ENCODE measurements at regions not wholly inside any gene's neighbourhood (a gene's known extent, or its start where the extent isn't known, plus 50 kb on each side); places are given as distances from the start of the nearest gene placed in this dataset.

- no peak for TF ChIP-seq STAT1 (IDR thresholded peaks at IDR 0.05; ENCODE audit: unreplicated experiment)
- TF ChIP-seq POLR2AphosphoS5 (IDR thresholded peaks at IDR 0.05; ENCODE audit: low read depth) = no peak
- TF ChIP-seq, protein P1, sequence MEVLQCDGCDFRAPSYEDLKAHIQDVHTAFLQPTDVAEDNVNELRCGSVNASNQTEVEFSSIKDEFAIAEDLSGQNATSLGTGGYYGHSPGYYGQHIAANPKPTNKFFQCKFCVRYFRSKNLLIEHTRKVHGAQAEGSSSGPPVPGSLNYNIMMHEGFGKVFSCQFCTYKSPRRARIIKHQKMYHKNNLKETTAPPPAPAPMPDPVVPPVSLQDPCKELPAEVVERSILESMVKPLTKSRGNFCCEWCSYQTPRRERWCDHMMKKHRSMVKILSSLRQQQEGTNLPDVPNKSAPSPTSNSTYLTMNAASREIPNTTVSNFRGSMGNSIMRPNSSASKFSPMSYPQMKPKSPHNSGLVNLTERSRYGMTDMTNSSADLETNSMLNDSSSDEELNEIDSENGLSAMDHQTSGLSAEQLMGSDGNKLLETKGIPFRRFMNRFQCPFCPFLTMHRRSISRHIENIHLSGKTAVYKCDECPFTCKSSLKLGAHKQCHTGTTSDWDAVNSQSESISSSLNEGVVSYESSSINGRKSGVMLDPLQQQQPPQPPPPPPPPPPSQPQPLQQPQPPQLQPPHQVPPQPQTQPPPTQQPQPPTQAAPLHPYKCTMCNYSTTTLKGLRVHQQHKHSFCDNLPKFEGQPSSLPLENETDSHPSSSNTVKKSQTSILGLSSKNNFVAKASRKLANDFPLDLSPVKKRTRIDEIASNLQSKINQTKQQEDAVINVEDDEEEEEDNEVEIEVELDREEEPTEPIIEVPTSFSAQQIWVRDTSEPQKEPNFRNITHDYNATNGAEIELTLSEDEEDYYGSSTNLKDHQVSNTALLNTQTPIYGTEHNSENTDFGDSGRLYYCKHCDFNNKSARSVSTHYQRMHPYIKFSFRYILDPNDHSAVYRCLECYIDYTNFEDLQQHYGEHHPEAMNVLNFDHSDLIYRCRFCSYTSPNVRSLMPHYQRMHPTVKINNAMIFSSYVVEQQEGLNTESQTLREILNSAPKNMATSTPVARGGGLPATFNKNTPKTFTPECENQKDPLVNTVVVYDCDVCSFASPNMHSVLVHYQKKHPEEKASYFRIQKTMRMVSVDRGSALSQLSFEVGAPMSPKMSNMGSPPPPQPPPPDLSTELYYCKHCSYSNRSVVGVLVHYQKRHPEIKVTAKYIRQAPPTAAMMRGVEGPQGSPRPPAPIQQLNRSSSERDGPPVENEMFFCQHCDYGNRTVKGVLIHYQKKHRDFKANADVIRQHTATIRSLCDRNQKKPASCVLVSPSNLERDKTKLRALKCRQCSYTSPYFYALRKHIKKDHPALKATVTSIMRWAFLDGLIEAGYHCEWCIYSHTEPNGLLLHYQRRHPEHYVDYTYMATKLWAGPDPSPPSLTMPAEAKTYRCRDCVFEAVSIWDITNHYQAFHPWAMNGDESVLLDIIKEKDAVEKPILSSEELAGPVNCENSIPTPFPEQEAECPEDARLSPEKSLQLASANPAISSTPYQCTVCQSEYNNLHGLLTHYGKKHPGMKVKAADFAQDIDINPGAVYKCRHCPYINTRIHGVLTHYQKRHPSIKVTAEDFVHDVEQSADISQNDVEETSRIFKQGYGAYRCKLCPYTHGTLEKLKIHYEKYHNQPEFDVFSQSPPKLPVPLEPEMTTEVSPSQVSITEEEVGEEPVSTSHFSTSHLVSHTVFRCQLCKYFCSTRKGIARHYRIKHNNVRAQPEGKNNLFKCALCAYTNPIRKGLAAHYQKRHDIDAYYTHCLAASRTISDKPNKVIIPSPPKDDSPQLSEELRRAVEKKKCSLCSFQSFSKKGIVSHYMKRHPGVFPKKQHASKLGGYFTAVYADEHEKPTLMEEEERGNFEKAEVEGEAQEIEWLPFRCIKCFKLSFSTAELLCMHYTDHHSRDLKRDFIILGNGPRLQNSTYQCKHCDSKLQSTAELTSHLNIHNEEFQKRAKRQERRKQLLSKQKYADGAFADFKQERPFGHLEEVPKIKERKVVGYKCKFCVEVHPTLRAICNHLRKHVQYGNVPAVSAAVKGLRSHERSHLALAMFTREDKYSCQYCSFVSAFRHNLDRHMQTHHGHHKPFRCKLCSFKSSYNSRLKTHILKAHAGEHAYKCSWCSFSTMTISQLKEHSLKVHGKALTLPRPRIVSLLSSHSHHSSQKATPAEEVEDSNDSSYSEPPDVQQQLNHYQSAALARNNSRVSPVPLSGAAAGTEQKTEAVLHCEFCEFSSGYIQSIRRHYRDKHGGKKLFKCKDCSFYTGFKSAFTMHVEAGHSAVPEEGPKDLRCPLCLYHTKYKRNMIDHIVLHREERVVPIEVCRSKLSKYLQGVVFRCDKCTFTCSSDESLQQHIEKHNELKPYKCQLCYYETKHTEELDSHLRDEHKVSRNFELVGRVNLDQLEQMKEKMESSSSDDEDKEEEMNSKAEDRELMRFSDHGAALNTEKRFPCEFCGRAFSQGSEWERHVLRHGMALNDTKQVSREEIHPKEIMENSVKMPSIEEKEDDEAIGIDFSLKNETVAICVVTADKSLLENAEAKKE (CRISPR knock-in tag; IDR thresholded peaks at IDR 0.05) = no peak
- TF ChIP-seq, protein P2, sequence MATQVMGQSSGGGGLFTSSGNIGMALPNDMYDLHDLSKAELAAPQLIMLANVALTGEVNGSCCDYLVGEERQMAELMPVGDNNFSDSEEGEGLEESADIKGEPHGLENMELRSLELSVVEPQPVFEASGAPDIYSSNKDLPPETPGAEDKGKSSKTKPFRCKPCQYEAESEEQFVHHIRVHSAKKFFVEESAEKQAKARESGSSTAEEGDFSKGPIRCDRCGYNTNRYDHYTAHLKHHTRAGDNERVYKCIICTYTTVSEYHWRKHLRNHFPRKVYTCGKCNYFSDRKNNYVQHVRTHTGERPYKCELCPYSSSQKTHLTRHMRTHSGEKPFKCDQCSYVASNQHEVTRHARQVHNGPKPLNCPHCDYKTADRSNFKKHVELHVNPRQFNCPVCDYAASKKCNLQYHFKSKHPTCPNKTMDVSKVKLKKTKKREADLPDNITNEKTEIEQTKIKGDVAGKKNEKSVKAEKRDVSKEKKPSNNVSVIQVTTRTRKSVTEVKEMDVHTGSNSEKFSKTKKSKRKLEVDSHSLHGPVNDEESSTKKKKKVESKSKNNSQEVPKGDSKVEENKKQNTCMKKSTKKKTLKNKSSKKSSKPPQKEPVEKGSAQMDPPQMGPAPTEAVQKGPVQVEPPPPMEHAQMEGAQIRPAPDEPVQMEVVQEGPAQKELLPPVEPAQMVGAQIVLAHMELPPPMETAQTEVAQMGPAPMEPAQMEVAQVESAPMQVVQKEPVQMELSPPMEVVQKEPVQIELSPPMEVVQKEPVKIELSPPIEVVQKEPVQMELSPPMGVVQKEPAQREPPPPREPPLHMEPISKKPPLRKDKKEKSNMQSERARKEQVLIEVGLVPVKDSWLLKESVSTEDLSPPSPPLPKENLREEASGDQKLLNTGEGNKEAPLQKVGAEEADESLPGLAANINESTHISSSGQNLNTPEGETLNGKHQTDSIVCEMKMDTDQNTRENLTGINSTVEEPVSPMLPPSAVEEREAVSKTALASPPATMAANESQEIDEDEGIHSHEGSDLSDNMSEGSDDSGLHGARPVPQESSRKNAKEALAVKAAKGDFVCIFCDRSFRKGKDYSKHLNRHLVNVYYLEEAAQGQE (IDR thresholded peaks at IDR 0.05; ENCODE audit: unreplicated experiment) = no peak
- Histone ChIP-seq H2AFZ (no peak overlapping the region), H3K4me2 (no peak overlapping the region), H3K4me3 (no peak overlapping the region), H3F3A (replicated peaks; ENCODE audit: low read depth) (no peaks in the 10 kb centered on the region), H3K9me2 (ENCODE audit: insufficient read depth) (no peaks in the 10 kb centered on the region), H3K36me3 (ENCODE audit: insufficient read depth) (peaks cover 8% of the 10 kb centered on the region), H3K79me2 (replicated peaks; ENCODE audit: insufficient read depth) (no peaks in the 10 kb centered on the region), H3K27me3 (ENCODE audit: insufficient read depth) (no peaks in the 10 kb centered on the region), H4K20me1 (replicated peaks; ENCODE audit: insufficient read depth) (no peaks in the 10 kb centered on the region), H3K27ac (ENCODE audit: low read depth) (no peak overlapping the region), H3K4me1 (ENCODE audit: insufficient read depth) (peaks cover 15% of the 10 kb centered on the region)
- Mint-ChIP-seq H3K4me1 (peaks cover 20% of the 10 kb centered on the region), H3K9me3 (peaks cover 33% of the 10 kb centered on the region), H3K4me3 (no peak overlapping the region), H3K36me3 (ENCODE audit: low read depth) (peaks cover 32% of the 10 kb centered on the region), H3K27me3 (ENCODE audit: insufficient read depth, low read depth, poor library complexity) (peaks cover 15% of the 10 kb centered on the region), H3K27ac (no peak overlapping the region)
- DNase-seq (ENCODE audit: low spot score) = no peak
- no peak for ATAC-seq
Observed at GRCh38 chr2:15115776-15116175, 445.4 kb downstream of the NBAS start.

Measured in GM23338 (cell line).